ENCODE measurements at regions not wholly inside any gene's neighbourhood (a gene's known extent, or its start where the extent isn't known, plus 50 kb on each side); places are given as distances from the start of the nearest gene placed in this dataset.
"Not testable (repeated sequence)": the region's sequence is repeated elsewhere in the genome, so short reads cannot be mapped to it uniquely, and the experiment has no call there.

DNA sequence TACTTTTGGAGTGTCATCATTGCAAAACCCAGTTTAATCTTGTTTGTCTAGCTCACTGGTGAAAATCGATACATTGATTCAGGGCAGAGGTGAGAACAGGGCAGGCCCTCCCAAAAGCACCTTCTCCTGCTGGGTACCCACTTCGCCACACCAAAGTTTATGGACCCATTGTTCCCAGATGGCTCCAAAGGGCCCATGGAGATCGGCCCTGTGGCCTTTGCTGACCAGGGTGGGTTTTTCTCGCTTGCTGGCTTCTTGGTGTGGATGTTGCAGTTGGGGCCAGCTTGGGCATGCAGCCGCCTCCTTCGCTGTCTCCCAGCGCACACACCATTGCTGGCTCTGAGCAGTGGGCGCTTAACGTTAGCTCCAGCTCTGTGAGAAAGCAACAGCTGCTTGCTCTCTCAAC is 178.1 kb upstream of the PDE10A start:
- DNase-seq (no peak), ATAC-seq (ENCODE audit: insufficient read depth, low FRiP score) (no peak)
- peaks cover 0 to 4% (median 0%) of the 10 kb centered on the region in 3 donors for H3K27me3 ChIP-seq (ENCODE audit: control insufficient read depth in 3 of 3, insufficient read depth in 3 of 3, low read length in 2 of 3)
- WGBS, 2 donors: 91 to 93% methylated on average over 9 of the region's 9 CpGs
- H3K9ac ChIP-seq (ENCODE audit: insufficient read depth in 1 of 2, low read length in 2 of 2): no peak overlapping the region
- no peak overlapping the region for H3K4me3 ChIP-seq
- TF ChIP-seq, protein P1, sequence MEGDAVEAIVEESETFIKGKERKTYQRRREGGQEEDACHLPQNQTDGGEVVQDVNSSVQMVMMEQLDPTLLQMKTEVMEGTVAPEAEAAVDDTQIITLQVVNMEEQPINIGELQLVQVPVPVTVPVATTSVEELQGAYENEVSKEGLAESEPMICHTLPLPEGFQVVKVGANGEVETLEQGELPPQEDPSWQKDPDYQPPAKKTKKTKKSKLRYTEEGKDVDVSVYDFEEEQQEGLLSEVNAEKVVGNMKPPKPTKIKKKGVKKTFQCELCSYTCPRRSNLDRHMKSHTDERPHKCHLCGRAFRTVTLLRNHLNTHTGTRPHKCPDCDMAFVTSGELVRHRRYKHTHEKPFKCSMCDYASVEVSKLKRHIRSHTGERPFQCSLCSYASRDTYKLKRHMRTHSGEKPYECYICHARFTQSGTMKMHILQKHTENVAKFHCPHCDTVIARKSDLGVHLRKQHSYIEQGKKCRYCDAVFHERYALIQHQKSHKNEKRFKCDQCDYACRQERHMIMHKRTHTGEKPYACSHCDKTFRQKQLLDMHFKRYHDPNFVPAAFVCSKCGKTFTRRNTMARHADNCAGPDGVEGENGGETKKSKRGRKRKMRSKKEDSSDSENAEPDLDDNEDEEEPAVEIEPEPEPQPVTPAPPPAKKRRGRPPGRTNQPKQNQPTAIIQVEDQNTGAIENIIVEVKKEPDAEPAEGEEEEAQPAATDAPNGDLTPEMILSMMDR (IDR thresholded peaks at IDR 0.05; ENCODE audit: control extremely low read depth, extremely low read depth): no peak
- H3K9me3 ChIP-seq (ENCODE audit: control insufficient read depth in 4 of 4, insufficient read depth in 3 of 4, low read length in 3 of 4): no peaks in the 10 kb centered on the region
- H3K27ac ChIP-seq (ENCODE audit: low read depth in 1 of 2, low read length in 1 of 2): no peak overlapping the region
- H3K36me3 ChIP-seq (ENCODE audit: control insufficient read depth in 4 of 4, insufficient read depth in 4 of 4, low read length in 4 of 4): no peaks in the 10 kb centered on the region
- H3K4me1 ChIP-seq (ENCODE audit: control insufficient read depth in 5 of 5, insufficient read depth in 5 of 5, low read length in 5 of 5): peaks cover 0 to 25% (median 3%) of the 10 kb centered on the region in 5 donors

DNA sequence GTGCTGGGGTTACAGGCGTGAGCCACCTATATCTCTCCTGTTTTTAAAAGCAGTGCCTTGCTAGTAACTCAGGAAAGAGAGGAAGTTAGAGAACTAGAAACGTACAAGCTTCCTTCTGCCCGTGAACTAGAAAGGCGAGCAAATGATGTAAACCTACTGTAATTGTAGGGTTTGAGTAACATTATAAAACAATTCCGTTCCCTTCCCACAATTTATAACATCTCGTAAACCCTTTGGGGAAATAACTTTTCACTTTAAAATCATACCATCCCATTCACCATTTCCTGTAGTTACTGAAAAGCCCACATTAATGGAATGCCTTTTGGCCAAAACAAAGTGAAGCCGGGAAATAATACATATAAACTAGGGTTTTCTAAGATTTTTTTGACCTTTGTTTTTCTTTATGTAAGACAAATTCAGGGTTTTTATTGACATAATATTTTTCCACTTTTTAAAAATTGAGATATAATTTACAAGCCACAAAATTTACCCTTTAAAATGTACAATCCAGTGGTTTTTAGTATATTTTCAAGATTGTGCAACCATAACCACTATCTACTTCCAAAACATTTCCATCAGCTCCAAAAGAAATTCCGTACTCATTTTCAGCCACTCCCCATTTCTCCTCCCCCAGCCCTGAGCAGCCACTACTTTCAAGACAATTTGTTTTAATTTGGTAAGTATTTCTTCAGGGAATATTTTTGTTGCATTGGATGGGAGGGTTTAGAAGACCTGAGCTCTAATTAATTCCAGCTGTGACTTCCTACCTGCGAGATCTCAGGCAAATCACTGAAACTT is 175.1 kb upstream of the PDE10A start:
- 53 to 70% methylated on average over 9 of the region's 9 CpGs for WGBS, 2 donors
- TF ChIP-seq, protein P1 (IDR thresholded peaks at IDR 0.05; ENCODE audit: control extremely low read depth, extremely low read depth): no peak

DNA sequence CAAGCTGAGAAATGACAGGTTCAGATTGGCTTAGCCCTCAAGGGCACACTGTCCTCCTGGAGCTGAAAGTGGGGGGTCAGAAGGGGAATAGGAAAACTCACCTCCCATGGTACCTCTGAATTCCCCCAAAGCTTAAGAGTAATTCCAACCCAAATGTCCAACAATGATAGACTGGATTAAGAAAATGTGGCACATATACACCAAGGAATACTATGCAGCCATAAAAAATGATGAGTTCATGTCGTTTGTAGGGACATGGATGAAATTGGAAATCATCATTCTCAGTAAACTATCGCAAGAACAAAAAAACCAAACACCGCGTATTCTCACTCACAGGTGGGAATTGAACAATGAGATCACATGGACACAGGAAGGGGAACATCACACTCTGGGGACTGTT is 173.6 kb upstream of the PDE10A start:
- DNase-seq; H3K4me3 ChIP-seq; H3K9ac ChIP-seq (ENCODE audit: insufficient read depth in 1 of 2, low read length in 2 of 2); H3K9me3 ChIP-seq (ENCODE audit: control insufficient read depth in 4 of 4, insufficient read depth in 3 of 4, low read length in 3 of 4); H3K4me1 ChIP-seq (ENCODE audit: control insufficient read depth in 5 of 5, insufficient read depth in 5 of 5, low read length in 5 of 5); H3K27ac ChIP-seq (ENCODE audit: low read depth in 1 of 2, low read length in 1 of 2); ATAC-seq (ENCODE audit: insufficient read depth, low FRiP score); H3K36me3 ChIP-seq (ENCODE audit: control insufficient read depth in 4 of 4, insufficient read depth in 4 of 4, low read length in 4 of 4): not testable (repeated sequence)
- WGBS, 2 donors: 93% methylated on average over 4 of the region's 4 CpGs
- H3K27me3 ChIP-seq (ENCODE audit: control insufficient read depth in 3 of 3, insufficient read depth in 3 of 3, low read length in 2 of 3): peaks cover 0 to 11% (median 0%) of the 10 kb centered on the region in 3 donors

More for the DNA sequence above, 175.1 kb upstream of the PDE10A start:
- H3K27ac ChIP-seq (ENCODE audit: low read depth in 1 of 2, low read length in 1 of 2): no peak overlapping the region
- H3K9ac ChIP-seq (ENCODE audit: insufficient read depth in 1 of 2, low read length in 2 of 2): no peak overlapping the region
- DNase-seq: no peak
- ATAC-seq (ENCODE audit: insufficient read depth, low FRiP score): no peak
- peaks cover 0 to 8% (median 0%) of the 10 kb centered on the region in 3 donors for H3K27me3 ChIP-seq (ENCODE audit: control insufficient read depth in 3 of 3, insufficient read depth in 3 of 3, low read length in 2 of 3)
- H3K4me3 ChIP-seq: no peak overlapping the region
- H3K4me1 ChIP-seq (ENCODE audit: control insufficient read depth in 5 of 5, insufficient read depth in 5 of 5, low read length in 5 of 5): peaks cover 0 to 3% (median 0%) of the 10 kb centered on the region in 5 donors
- no peaks in the 10 kb centered on the region for H3K36me3 ChIP-seq (ENCODE audit: control insufficient read depth in 4 of 4, insufficient read depth in 4 of 4, low read length in 4 of 4)
- no peaks in the 10 kb centered on the region for H3K9me3 ChIP-seq (ENCODE audit: control insufficient read depth in 4 of 4, insufficient read depth in 3 of 4, low read length in 3 of 4)

DNA sequence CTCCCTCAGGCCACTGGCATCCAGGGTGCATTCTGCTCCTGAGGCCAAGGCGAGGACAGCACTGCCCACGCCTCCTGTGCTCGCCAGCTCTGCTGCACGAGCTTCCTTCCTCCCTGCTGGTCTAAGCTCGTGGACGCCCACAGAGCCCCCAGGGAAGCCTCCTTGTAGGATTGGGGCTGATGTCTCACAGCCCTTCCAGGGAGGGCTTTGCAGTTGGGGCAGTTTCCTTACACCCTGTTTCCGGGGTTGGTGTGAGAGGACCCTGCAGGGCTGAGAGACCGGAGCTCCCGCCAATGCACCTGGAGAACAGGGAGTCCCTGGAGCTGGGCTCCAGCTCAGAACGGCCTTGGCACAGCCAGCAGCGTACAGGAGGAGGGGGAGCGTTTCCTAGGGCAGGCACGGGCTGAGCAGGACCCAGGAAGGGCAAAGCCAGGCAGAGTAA is 172.4 kb upstream of the PDE10A start:
- DNase-seq (no peak), ATAC-seq (ENCODE audit: insufficient read depth, low FRiP score) (no peak)
- WGBS, 2 donors: 46 to 55% methylated on average over 13 of the region's 13 CpGs
- no peak overlapping the region for H3K4me3 ChIP-seq
- H3K4me1 ChIP-seq (ENCODE audit: control insufficient read depth in 5 of 5, insufficient read depth in 5 of 5, low read length in 5 of 5): peaks cover 0 to 3% (median 0%) of the 10 kb centered on the region in 5 donors
- H3K27ac ChIP-seq (ENCODE audit: low read depth in 1 of 2, low read length in 1 of 2): no peak overlapping the region
- TF ChIP-seq, protein P1 (IDR thresholded peaks at IDR 0.05; ENCODE audit: control extremely low read depth, extremely low read depth): no peak
- H3K27me3 ChIP-seq (ENCODE audit: control insufficient read depth in 3 of 3, insufficient read depth in 3 of 3, low read length in 2 of 3): peaks cover 0 to 11% (median 0%) of the 10 kb centered on the region in 3 donors
- no peaks in the 10 kb centered on the region for H3K9me3 ChIP-seq (ENCODE audit: control insufficient read depth in 4 of 4, insufficient read depth in 3 of 4, low read length in 3 of 4)
- no peaks in the 10 kb centered on the region for H3K36me3 ChIP-seq (ENCODE audit: control insufficient read depth in 4 of 4, insufficient read depth in 4 of 4, low read length in 4 of 4)
- no peak overlapping the region for H3K9ac ChIP-seq (ENCODE audit: insufficient read depth in 1 of 2, low read length in 2 of 2)
